Hepatocyte (in vitro differentiated cells): ENCODE measurements at regions not wholly inside any gene's neighbourhood (a gene's known extent, or its start where the extent isn't known, plus 50 kb on each side); places are given as distances from the start of the nearest gene placed in this dataset.

ENCODE experiments used
- DNase-seq: peaks from one replicate; pipeline ENCODE4 v3.0.0-alpha.2; 2016; ENCODE audit warnings: low spot score
- H2AFZ ChIP-seq: fragments of 200-600 bp; sonication (generic); 2 replicates; pipeline ENCODE4 v1.6.0; 2016; ENCODE audit warnings: antibody characterized with exemption, mild to moderate bottlenecking
- H3K27ac ChIP-seq: fragments of 200-600 bp; sonication (generic); 2 replicates; pipeline ENCODE4 v1.5.1; 2016; ENCODE audit warnings: mild to moderate bottlenecking
- H3K27me3 ChIP-seq: fragments of 200-600 bp; sonication (generic); 2 replicates; pipeline ENCODE4 v1.6.1; 2016
- H3K36me3 ChIP-seq: fragments of 200-600 bp; sonication (generic); replicated peaks from 2 replicates; pipeline ENCODE4 v1.5.1; 2016; ENCODE audit warnings: low read depth; ENCODE audit not compliant: insufficient read depth
- H3K4me1 ChIP-seq: fragments of 200-600 bp; sonication (generic); 2 replicates; pipeline ENCODE4 v1.5.1; 2016; ENCODE audit warnings: mild to moderate bottlenecking, moderate library complexity; ENCODE audit not compliant: insufficient read depth
- H3K4me2 ChIP-seq: fragments of 200-600 bp; sonication (generic); 2 replicates; pipeline ENCODE4 v1.6.0; 2016
- H3K4me3 ChIP-seq: fragments of 200-600 bp; sonication (generic); 2 replicates; pipeline ENCODE4 v1.5.1; 2016; ENCODE audit warnings: mild to moderate bottlenecking
- H3K79me2 ChIP-seq: fragments of 200-600 bp; sonication (generic); 2 replicates; pipeline ENCODE4 v1.6.0; 2017; ENCODE audit warnings: mild to moderate bottlenecking
- H3K9me2 ChIP-seq: fragments of 200-600 bp; sonication (generic); replicated peaks from 2 replicates; pipeline ENCODE4 v1.6.0; 2017; ENCODE audit warnings: mild to moderate bottlenecking; ENCODE audit not compliant: insufficient read depth
- H3K9me3 ChIP-seq: fragments of 200-600 bp; sonication (generic); 2 replicates; pipeline ENCODE4 v1.5.1; 2016; ENCODE audit warnings: low read depth, mild to moderate bottlenecking
- H4K20me1 ChIP-seq: fragments of 200-600 bp; sonication (generic); 2 replicates; pipeline ENCODE4 v1.6.0; 2016; ENCODE audit warnings: mild to moderate bottlenecking; ENCODE audit not compliant: insufficient read depth, poor library complexity, severe bottlenecking
- EZH2 ChIP-seq: fragments of 200-600 bp; sonication (generic); IDR thresholded peaks from 2 replicates; pipeline ENCODE4 v1.6.1; 2016; ENCODE audit warnings: antibody characterized with exemption, mild to moderate bottlenecking, borderline replicate concordance
- EZH2phosphoT487 ChIP-seq: fragments of 200-600 bp; sonication (generic); IDR thresholded peaks from one replicate; pipeline ENCODE4 v1.6.1; 2018; ENCODE audit warnings: antibody characterized with exemption, mild to moderate bottlenecking, low read depth, moderate library complexity; ENCODE audit not compliant: unreplicated experiment, severe bottlenecking
- WGBS: methylation state at CpG from one replicate; pipeline ENCODE4 v1.1.6; 2016; ENCODE audit warnings: low lambda C conversion rate; ENCODE audit errors: missing lambda C conversion rate; 5-methylcytosine and 5-hydroxymethylcytosine counted together
- TF ChIP-seq, protein P1 (sequence below): fragments of 200-600 bp; sonication (generic); IDR thresholded peaks from 2 replicates; pipeline ENCODE4 v1.5.1; 2016; ENCODE audit warnings: antibody characterized with exemption, mild to moderate bottlenecking; ENCODE audit not compliant: poor library complexity

GRCh38 chr13:86109107-86109506 is 309.9 kb upstream of the SLITRK6 start:
- Histone ChIP-seq H3K9me3 (no peaks in the 10 kb centered on the region), H4K20me1 (no peaks in the 10 kb centered on the region), H2AFZ (no peak overlapping the region), H3K4me2 (no peak overlapping the region), H3K27me3 (no peaks in the 10 kb centered on the region), H3K79me2 (no peaks in the 10 kb centered on the region), H3K27ac (no peak overlapping the region), H3K36me3 (no peaks in the 10 kb centered on the region), H3K4me3 (no peak overlapping the region), H3K9me2 (no peaks in the 10 kb centered on the region), H3K4me1 (no peaks in the 10 kb centered on the region)
- no peak for DNase-seq
- TF ChIP-seq EZH2phosphoT487 (no peak), EZH2 (no peak)
- TF ChIP-seq, protein P1, sequence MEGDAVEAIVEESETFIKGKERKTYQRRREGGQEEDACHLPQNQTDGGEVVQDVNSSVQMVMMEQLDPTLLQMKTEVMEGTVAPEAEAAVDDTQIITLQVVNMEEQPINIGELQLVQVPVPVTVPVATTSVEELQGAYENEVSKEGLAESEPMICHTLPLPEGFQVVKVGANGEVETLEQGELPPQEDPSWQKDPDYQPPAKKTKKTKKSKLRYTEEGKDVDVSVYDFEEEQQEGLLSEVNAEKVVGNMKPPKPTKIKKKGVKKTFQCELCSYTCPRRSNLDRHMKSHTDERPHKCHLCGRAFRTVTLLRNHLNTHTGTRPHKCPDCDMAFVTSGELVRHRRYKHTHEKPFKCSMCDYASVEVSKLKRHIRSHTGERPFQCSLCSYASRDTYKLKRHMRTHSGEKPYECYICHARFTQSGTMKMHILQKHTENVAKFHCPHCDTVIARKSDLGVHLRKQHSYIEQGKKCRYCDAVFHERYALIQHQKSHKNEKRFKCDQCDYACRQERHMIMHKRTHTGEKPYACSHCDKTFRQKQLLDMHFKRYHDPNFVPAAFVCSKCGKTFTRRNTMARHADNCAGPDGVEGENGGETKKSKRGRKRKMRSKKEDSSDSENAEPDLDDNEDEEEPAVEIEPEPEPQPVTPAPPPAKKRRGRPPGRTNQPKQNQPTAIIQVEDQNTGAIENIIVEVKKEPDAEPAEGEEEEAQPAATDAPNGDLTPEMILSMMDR: no peak
- 81% methylated on average over 1 of the region's 1 CpG for WGBS

DNA sequence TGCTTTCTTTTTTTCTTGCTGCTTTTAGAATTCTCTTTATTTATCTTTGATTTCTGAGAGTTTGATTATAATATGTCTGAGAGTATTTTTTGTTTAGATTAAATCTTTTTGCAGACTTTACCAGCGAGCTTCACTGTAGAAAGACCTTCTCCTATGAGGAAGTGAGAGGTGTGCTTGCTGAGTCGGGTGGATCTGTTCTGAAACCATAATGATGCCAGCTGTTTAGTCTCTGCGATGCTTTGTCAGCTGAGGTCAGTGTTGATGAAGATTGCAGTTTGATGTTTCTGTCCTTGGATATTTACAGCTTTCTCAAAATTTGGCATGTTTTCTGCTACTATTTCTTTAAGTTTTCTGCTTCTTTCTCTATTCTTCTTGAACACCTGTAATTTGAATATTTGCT is 309.1 kb upstream of the SLITRK6 start:
- no peaks in the 10 kb centered on the region for H3K27me3 ChIP-seq
- no peaks in the 10 kb centered on the region for H3K4me1 ChIP-seq
- no peaks in the 10 kb centered on the region for H3K9me3 ChIP-seq
- no peaks in the 10 kb centered on the region for H3K36me3 ChIP-seq
- DNase-seq: no peak
- no peak overlapping the region for H3K4me3 ChIP-seq
- H3K4me2 ChIP-seq: no peak overlapping the region
- no peak overlapping the region for H3K27ac ChIP-seq
- no peaks in the 10 kb centered on the region for H4K20me1 ChIP-seq
- no peaks in the 10 kb centered on the region for H3K79me2 ChIP-seq
- WGBS: 82% methylated on average over 3 of the region's 3 CpGs
- H2AFZ ChIP-seq: no peak overlapping the region
- TF ChIP-seq EZH2phosphoT487 (no peak), EZH2 (no peak)
- TF ChIP-seq, protein P1: no peak
- H3K9me2 ChIP-seq: no peaks in the 10 kb centered on the region

DNA sequence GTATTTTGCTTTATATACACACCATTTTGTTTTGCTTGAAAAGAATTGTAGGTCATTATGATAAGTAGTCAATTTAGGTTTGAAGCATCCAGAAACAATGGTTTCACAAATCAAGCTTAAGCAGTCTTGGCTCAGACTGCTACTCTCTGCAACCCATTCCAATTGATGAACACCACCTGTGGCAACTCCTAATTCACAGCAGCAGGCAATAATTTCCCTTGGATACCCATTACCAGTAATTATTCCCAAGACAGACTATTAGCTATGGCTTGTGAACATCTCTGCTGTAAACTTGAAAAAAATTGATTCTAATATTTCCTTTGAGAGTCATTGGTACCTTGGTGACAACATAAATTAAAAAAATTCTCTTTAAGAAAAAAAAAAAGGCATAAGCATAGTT is 299.3 kb upstream of the SLITRK6 start:
- H2AFZ ChIP-seq: no peak overlapping the region
- no peaks in the 10 kb centered on the region for H3K27me3 ChIP-seq
- H3K4me3 ChIP-seq: no peak overlapping the region
- no peak for DNase-seq
- no peaks in the 10 kb centered on the region for H3K4me1 ChIP-seq
- H3K79me2 ChIP-seq: no peaks in the 10 kb centered on the region
- no peaks in the 10 kb centered on the region for H3K9me3 ChIP-seq
- no peaks in the 10 kb centered on the region for H3K9me2 ChIP-seq
- TF ChIP-seq, protein P1: no peak
- no peak for TF ChIP-seq EZH2phosphoT487
- no peak for TF ChIP-seq EZH2
- no peak overlapping the region for H3K27ac ChIP-seq
- H4K20me1 ChIP-seq: no peaks in the 10 kb centered on the region
- H3K36me3 ChIP-seq: no peaks in the 10 kb centered on the region
- H3K4me2 ChIP-seq: no peak overlapping the region

DNA sequence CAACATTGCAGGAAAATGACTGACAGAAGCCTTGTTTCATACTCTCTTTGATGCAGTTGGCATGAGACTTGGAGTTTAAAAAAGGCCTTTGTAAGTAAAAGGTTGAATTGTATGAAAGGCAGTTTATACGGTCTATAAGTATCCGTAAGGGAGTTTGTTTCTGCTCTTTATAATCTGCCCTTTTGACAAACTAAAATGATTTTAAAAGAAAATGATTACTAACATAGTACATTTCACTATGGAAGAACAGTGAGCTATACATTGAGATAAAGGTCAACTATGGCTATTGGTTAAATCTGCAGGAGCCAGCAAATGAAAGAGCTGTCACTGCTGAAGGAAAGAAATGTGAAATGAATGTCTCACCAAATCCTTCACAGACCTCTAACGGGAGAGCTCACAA is 296.1 kb upstream of the SLITRK6 start:
- TF ChIP-seq EZH2: no peak
- TF ChIP-seq EZH2phosphoT487: no peak
- TF ChIP-seq, protein P1: no peak

More for the DNA sequence above, 296.1 kb upstream of the SLITRK6 start:
- Histone ChIP-seq H3K79me2 (no peaks in the 10 kb centered on the region), H3K9me2 (no peaks in the 10 kb centered on the region), H3K4me3 (no peak overlapping the region), H4K20me1 (no peaks in the 10 kb centered on the region), H3K4me2 (no peak overlapping the region), H3K4me1 (no peaks in the 10 kb centered on the region), H3K27me3 (no peaks in the 10 kb centered on the region), H3K36me3 (no peaks in the 10 kb centered on the region), H3K27ac (no peak overlapping the region), H2AFZ (no peak overlapping the region), H3K9me3 (no peaks in the 10 kb centered on the region)
- 93% methylated on average over 3 of the region's 3 CpGs for WGBS
- DNase-seq: no peak
